ENCODE measurements at regions not wholly inside any gene's neighbourhood (a gene's known extent, or its start where the extent isn't known, plus 50 kb on each side); places are given as distances from the start of the nearest gene placed in this dataset.

DNA sequence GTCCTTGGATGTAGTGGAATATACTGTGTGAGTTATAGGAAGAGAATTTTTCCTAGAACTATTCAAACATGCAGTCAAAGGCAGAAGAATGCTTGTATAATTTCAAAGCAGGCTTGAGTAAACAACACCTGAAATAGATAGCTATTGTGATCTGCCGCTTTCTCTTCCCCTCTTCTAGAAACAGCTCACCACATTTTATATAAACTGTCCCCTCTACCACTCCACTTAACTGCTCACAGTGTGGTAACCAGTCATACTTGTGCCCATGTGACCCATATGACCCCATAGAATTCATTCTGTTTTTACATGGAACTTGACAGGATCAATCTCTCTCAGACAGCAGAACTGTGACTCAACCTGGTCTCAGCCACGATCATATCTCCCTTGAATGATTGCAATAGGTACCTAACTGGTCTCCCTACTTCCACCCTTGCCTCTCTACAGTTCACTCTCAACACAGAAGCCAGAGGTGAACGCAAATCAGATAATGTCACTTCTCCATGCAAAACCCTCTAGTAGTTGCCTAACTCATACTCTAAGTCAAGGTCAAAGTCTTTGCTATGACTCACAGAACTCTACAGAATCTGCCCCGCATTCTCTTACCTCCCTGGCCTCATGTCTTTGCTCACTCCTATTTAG, 85.6 kb upstream of the EFHC2 start:
- intact Hi-C loops (cut with DNase I): no loop called here

GRCh38 chrX:44422631-44423030, 79.2 kb upstream of the EFHC2 start:
- no peak for TF ChIP-seq POLR2A (IDR thresholded peaks at IDR 0.05)
- TF ChIP-seq, protein P1, sequence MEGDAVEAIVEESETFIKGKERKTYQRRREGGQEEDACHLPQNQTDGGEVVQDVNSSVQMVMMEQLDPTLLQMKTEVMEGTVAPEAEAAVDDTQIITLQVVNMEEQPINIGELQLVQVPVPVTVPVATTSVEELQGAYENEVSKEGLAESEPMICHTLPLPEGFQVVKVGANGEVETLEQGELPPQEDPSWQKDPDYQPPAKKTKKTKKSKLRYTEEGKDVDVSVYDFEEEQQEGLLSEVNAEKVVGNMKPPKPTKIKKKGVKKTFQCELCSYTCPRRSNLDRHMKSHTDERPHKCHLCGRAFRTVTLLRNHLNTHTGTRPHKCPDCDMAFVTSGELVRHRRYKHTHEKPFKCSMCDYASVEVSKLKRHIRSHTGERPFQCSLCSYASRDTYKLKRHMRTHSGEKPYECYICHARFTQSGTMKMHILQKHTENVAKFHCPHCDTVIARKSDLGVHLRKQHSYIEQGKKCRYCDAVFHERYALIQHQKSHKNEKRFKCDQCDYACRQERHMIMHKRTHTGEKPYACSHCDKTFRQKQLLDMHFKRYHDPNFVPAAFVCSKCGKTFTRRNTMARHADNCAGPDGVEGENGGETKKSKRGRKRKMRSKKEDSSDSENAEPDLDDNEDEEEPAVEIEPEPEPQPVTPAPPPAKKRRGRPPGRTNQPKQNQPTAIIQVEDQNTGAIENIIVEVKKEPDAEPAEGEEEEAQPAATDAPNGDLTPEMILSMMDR (IDR thresholded peaks at IDR 0.05): no peak
- H3K27me3 ChIP-seq: peaks cover 18% of the 10 kb centered on the region
- no peak for DNase-seq
- no peaks in the 10 kb centered on the region for H3K4me1 ChIP-seq (replicated peaks in 1 of 2)
- WGBS, 4 donors: 26 to 67% (median 61%) methylated on average over 1 of the region's 1 CpG
- no peaks in the 10 kb centered on the region for H3K9me3 ChIP-seq (replicated peaks in 1 of 3)
- H3K27ac ChIP-seq: no peak overlapping the region
- no peaks in the 10 kb centered on the region for H3K36me3 ChIP-seq (replicated peaks in 1 of 2)
- no peak overlapping the region for H3K4me3 ChIP-seq
- intact Hi-C loops (cut with DNase I): no loop called here

More for the DNA sequence above, 85.6 kb upstream of the EFHC2 start:
- WGBS, 4 donors: 59 to 69% (median 66%) methylated on average over 3 to 4 of the region's 4 CpGs
- Histone ChIP-seq H3K27ac (no peak overlapping the region), H3K27me3 (peaks cover 15% of the 10 kb centered on the region), H3K4me3 (no peak overlapping the region), H3K9me3 (replicated peaks in 1 of 3) (no peaks in the 10 kb centered on the region), H3K4me1 (replicated peaks in 1 of 2) (no peaks in the 10 kb centered on the region), H3K36me3 (replicated peaks in 1 of 2) (no peaks in the 10 kb centered on the region)
- TF ChIP-seq POLR2A (IDR thresholded peaks at IDR 0.05): no peak
- TF ChIP-seq, protein P1 (IDR thresholded peaks at IDR 0.05): no peak
- DNase-seq: no peak

DNA sequence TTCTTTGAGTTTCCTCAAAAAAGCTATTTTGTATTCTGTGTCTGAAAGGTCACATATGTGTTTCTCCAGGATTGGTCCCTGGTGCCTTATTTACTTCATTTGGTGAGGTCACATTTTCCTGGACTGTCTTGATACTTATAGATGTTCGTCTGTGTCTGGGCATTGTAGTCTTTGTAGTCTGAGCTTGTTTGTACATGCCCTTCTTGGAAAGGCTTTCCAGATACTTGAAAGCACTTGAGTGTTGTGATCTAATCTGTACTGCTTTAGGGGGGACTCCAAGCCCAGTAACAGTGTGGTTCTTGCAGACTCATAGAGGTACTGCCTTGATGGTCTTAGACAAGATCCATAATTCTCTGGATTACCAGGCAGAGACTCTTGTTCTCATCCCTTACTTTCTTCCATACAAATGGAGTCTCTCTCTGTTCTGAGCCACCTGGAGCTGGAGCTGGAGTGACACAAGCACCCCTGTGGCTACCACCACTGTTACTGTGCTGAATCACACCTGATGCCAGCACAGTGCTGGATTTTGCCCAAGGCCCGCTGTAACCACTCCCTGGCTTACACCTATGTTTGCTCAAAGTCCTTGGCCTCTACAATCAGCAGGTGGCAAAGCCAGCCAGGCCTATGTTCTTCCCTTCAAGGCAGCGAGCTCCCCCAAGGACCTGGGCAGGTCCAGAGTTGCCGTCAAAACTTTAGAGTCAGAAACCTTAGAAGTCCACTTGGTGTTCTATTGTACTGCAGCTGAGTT, 72.3 kb upstream of the EFHC2 start:
- Histone ChIP-seq H3K36me3 (replicated peaks in 1 of 2) (no peaks in the 10 kb centered on the region), H3K27ac (no peak overlapping the region), H3K4me1 (replicated peaks in 1 of 2) (no peaks in the 10 kb centered on the region), H3K4me3 (no peak overlapping the region), H3K9me3 (replicated peaks in 1 of 3) (no peaks in the 10 kb centered on the region), H3K27me3 (peaks cover 23% of the 10 kb centered on the region)
- DNase-seq: no peak
- intact Hi-C loops (cut with DNase I): no loop called here
- WGBS, 4 donors: 75 to 100% (median 81%) methylated on average over 1 to 4 of the region's 4 CpGs
- no peak for TF ChIP-seq POLR2A (IDR thresholded peaks at IDR 0.05)
- TF ChIP-seq, protein P1 (IDR thresholded peaks at IDR 0.05): no peak

GRCh38 chrX:44401151-44401550, 57.7 kb upstream of the EFHC2 start:
- Histone ChIP-seq H3K9me3 (replicated peaks in 1 of 3) (no peaks in the 10 kb centered on the region), H3K4me1 (replicated peaks in 1 of 2) (no peaks in the 10 kb centered on the region), H3K27ac (no peak overlapping the region), H3K36me3 (replicated peaks in 1 of 2) (no peaks in the 10 kb centered on the region), H3K27me3 (peaks cover 6% of the 10 kb centered on the region), H3K4me3 (no peak overlapping the region)
- 76 to 83% (median 80%) methylated on average over 4 of the region's 4 CpGs for WGBS, 4 donors
- TF ChIP-seq, protein P1 (IDR thresholded peaks at IDR 0.05): no peak
- TF ChIP-seq POLR2A (IDR thresholded peaks at IDR 0.05): no peak
- no peak for DNase-seq
- intact Hi-C loops (cut with DNase I): no loop called here
